LNCAP (cell line): ENCODE measurements at regions not wholly inside any gene's neighbourhood (a gene's known extent, or its start where the extent isn't known, plus 50 kb on each side); places are given as distances from the start of the nearest gene placed in this dataset.

Experiments
- CTCF ChIP-seq: fragments of 450-650 bp; IDR thresholded peaks from 2 replicates; pipeline ENCODE4 v1.5.1; 2017; ENCODE audit warnings: mild to moderate bottlenecking

DNA sequence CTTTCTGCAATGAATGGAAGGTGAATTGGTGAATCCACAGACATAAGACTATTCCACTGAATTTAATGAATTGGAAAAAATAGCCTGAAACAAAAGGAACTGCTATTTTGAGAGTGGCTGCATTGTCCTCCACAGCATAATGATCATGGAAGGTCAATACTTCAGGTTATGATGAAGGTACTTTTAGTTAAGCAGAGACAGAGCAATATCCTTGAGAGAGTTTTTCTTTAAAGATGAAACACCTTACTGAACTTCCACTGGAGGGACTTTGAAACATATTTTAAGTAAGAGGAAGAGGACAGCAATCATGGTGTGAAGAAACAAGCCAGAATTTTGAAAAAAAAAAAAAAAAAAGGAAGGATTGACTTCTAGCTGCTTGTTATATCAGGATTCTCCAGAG is 68.8 kb upstream of the DPP10 start:
- no peak for TF ChIP-seq CTCF

DNA sequence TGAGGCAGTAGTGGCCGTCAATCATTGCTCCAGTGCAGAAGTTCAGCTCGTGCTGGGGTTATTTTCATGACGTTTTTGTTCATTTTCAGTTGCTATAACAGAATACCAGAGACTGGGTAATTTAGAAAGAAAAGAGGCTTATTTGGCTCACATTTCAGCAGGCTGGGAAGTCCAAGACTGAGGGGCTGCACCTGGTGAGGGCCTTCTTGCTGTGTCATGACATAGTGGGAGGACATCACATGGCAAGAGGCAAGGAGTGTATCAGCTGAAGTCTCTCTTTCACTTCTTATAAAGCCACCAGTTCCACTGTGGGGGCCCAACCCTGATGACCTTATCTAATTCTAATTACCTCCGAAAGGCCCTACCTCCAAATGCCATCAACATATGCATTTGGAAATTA is 58.0 kb upstream of the DPP10 start:
- TF ChIP-seq CTCF: no peak

DNA sequence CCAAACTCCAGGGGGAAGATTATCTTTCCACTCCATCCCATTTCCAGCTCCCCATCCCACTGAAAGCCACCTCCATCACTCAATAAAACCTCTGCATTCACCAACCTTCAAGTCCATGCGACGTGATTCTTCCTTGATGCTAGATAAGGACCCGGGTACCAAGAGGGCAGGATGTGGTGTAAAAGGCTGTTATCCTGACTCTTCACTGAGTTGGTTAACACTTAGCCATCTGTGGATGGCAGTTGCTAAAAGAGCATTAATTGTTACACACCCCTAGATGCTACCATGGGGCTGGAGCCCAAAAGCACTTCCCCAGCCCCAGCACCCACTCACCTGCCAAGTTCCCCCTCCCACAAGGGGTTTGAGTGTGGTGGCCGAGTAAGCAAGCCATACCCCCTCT is 53.4 kb upstream of the DPP10 start:
- TF ChIP-seq CTCF: no peak
